Limb (tissue), 2 donors: ENCODE measurements at regions not wholly inside any gene's neighbourhood (a gene's known extent, or its start where the extent isn't known, plus 50 kb on each side); places are given as distances from the start of the nearest gene placed in this dataset.

Experiments used
- DNase-seq, 2 donors: peaks; one replicate each; pipeline ENCODE4 v3.0.0-alpha.2; 2016; ENCODE audit errors: extremely low spot score in 2 of 2

DNA sequence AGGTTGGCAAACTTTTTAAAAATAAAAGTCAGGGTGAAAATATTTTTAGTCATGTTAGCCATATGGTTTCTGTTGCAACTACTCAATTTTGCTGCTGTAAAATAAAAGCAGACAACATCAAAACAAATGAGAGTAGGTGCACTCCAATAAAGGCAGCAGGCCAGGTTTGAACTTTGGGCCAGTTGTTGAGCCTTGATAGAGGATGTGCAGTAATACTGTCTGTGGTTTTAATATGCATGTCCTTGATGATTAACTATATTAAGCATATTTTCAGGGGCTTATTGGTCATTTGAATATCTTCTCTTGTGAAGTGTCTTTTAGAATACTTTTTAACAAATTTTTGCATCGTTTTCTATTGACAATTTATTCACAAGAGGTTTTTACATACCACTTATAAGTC is 1399.9 kb upstream of the B3GALT2 start:
- no peak for DNase-seq

DNA sequence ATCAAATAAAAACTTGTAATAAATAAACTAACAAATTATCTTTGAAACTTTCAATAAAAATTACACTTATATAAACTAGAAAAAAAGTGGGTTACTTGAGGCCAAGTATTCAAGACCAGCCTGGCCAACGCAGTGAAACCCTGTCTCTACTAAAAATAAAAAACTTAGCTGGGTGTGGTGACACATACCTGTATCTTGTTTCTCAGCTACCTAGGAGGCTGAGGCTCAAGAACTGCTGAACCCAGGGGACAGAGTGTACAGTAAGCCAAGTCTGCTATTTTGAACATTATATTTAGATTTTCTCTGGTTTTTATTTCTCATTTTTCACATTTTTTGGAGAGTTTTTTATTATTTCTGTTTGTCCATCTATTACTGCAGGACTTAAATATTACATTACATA is 1397.6 kb upstream of the B3GALT2 start:
- DNase-seq: no peak

DNA sequence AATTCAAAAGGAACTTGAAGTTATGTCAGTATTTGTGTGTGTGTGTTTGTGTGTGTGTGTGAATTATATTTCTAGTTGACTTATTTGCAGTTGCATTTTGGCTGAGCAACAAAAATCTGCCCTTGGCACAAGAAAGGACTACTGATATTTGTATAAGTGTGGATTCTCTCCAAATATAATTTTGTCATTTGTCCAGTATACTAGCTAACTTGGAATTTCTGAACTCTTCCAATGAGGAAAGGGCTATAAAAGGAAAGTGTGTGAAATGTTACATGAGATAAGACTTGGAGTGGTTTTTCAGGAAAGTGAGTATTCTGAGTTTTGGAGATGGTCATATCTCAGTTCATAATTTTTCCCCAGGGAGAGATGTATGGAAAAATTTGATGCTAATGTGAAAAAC is 1384.1 kb upstream of the B3GALT2 start:
- DNase-seq: peak in 1 of 2 donors; percentile 27

DNA sequence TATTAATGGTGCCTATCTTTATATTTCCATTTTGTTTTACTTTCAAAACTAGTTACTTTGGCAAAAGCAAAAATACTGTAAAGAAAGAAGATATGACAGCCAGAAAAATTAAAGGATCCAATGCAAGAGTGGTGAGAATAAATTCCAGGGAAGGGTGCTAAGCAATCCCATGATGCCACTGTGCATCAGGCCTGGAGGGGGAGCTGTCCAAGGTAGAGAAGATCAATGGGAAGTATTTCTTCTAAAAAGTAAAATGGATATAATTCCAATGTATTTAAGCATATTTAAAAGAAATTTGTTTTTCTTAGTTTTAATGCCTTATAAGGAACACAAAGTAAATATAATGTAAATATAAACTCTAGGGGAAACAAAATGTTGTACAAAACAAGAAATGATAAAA is 1382.2 kb upstream of the B3GALT2 start:
- DNase-seq: no peak

DNA sequence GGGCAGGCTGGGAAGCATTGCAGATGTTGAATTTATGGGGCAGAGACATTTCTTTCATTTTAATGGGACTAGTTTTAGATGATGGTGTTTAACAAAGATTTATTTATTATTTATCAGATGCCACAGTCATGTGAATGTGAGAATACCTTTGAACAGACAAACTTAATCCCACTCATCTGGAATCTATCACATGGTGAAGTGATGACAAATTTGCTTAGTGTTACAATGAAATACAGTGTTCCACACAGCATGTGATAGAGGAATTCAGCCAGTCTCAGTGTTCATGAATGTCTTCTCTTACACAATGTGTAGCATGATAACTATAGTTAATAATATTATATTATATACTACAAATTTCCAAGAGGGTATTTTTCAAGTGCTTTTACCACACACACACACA is 1361.7 kb upstream of the B3GALT2 start:
- no peak for DNase-seq

DNA sequence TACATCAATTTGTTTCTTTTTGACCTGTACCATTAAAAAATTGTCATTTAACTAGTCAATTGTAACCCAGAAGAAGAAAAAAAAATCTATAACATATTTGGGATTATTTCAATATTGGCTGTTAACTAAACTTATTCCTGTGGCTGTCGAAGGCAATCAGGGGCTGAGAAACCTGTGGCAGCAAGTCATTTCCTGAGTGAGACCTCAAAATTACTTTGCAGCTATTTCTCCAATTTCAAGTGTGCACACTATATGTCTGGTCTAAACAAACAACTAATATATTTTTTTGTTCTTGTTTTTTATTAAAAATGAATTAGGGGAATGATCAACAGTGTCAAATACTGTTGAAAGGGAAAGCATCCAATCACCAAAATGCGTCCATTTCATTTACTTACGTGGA is 1357.6 kb upstream of the B3GALT2 start:
- no peak for DNase-seq

DNA sequence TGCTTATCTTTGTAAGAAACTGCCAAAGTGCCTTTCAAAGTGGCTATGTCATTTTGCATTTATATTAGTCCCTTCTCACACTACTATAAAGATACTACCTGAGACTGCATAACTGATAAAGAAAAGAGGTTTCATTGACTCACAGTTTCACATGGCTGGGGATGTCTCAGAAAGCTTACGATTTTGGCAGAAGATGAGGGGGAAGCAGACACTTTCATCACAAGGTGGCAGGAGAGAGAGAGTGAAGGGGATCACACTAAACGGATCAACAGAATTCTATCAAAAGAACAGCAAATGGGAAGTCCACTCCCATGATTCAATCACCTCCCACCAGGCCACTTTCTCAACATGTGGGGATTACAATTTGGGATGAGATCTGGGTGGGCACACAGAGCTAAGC is 1352.0 kb upstream of the B3GALT2 start:
- DNase-seq: no peak

DNA sequence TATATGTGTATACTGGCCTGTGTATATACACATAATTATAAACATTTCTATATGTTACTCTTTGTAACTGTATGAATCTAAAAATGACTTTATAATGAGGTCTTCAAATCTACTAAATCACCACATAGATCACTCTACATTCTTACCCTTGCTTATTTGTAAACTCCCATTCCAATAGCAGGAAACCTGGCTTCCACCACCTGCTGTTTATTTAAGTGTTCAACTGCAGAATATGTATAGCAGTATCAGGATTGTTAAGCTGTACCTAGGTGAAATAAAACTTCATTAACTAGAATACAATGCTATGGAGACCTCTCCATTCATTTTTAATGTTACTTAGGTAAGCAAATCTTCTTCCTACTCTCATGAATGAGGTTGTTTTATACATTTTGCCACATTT is 1351.1 kb upstream of the B3GALT2 start:
- DNase-seq: no peak

DNA sequence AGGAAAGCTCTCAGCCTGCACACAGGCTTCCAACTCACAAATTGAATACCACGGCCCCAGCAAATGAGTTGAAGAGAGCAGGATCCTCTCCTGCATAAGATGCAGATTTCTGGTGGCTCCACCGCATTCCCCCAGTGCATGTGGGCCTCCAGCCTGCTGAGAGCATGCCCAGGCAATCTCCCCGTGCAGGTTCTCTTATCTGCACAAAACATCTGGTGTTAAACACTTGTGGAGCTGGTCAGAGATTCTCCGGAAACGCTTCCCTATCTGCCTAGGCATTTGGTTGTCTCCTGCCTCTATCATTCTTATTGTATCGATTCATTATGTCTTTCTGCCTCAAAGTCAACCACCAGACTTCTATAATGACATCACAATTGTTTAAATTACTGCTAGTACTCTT is 1349.0 kb upstream of the B3GALT2 start:
- no peak for DNase-seq

DNA sequence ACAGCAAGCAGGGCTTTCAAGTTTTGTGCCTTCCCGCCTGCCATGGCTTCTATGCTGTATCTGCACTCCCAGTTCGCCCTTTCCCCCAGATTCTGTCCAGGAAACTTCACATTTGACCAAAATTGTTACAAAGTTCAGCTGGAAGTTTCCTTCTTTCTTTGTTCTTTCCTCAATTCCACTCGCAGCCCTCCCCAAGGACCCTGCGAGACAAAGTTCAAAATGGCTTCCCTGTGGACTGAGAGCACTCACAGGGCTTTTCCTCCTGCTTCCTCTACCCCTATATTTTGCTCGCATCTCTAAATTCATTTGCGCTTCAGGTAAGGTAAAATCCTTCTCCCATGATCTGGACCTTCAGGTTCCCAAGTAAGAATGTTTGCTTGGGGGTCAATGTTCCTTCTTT is 1348.4 kb upstream of the B3GALT2 start:
- no peak for DNase-seq

DNA sequence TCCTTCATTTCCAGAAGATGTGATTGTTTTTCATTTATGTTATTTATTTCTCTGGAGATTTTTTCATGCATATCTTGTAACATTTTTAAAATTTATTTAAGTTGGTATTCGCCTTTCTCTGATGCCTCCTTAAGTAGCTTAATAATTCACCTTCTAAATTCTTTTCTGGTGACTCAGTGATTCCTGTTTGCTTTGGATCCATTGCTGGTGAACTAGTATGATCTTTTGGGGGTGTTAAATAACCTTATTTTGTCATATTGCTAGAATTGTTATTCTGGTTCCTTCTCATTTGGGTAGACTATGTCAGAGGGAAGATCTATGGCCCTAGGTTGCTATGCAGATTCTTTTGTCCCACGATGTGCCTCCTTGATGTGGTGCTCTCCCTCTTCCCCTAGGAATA is 1347.2 kb upstream of the B3GALT2 start:
- DNase-seq: no peak

DNA sequence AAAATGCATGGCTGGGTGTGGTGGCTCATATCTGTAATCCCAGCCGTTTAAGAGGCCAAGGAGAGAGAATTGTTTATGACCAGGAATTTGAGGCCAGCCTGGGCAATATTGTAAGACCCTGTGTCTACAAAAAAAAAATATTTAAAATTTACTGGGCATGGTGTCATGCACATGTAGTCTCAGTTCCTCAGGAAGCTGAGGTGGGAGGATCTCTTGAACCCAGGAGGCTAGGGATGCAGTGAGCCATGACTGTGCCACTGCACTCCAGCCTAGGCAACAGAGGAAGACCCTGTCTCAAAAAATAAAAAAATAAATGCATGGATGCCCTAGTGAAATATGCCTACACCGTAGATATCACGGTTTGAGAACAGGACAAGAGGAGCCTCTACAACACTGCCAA is 1331.2 kb upstream of the B3GALT2 start:
- no peak for DNase-seq

DNA sequence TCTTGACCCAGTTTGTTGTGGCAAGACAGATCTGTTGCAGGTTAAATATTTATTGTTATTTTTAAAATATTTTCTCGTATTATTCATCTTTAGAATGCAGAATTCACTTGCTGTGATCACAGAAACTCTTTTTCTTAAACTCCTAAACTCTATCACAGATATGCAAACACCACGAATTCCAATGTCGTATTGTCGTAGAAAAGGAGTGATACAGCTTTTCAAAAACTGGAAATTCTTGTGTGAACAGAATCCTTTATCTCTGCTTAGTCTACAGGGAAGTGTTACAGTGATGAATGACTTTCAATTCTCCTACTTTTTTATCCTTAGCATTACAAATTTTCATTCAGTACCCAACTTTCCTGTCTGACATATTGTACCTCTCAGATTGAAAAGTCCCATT is 1329.5 kb upstream of the B3GALT2 start:
- DNase-seq: no peak

DNA sequence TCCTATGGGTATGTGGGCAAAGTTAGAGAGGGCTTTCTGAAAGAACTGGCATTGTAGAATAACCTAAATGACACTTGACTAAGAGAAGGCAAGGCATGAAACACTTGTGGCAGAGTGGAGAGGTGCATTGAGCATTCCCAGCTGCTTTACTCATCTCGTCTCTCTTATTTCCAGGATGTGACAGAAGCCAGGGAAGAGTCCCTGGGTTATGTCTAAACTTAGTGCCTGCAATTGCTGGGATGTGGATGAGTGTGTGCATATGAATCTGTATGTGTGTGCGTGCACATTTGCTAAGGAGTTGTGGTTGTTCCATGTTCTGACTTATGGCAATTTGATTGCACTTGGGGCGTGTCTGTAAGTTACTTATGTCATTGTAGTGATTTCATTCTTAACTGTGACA is 1326.5 kb upstream of the B3GALT2 start:
- DNase-seq: peak in 1 of 2 donors; percentile 21

DNA sequence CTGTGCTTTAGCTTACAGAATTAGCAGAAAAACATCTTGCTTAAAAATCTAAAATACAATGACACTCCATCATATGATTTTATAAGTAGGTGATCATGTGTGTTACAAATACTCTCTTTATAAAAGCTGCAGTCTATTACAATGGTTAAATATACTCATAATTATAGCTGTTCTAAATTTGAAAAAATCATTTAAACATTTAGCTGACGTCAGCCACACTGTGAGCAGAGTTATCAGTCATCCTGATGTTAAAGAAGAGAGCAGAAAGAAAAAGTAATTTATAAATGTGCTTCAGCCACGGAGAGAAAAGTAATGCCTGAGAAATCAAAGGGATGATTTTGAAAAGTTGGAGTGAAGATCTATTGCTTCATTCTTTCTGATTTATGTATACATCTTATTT is 1325.9 kb upstream of the B3GALT2 start:
- no peak for DNase-seq

DNA sequence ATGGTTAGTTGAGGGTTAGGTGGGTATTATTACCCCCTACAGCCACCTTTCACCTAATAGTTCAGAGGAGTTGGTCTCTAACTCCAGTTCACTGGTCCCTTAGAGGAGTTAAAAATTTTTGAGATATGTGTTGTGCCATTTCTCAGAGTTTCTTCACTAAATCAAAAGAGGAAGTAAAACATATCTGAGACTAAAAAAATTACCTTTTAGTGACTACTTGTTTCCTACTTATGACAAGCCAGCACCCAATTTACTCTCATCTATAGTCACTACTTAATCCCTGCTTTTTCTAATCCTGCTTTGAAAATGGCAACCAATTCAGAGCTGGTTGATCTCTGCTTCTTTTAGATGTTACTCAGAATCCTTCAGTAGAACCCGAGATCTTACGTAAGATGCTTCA is 1316.8 kb upstream of the B3GALT2 start:
- DNase-seq: no peak

DNA sequence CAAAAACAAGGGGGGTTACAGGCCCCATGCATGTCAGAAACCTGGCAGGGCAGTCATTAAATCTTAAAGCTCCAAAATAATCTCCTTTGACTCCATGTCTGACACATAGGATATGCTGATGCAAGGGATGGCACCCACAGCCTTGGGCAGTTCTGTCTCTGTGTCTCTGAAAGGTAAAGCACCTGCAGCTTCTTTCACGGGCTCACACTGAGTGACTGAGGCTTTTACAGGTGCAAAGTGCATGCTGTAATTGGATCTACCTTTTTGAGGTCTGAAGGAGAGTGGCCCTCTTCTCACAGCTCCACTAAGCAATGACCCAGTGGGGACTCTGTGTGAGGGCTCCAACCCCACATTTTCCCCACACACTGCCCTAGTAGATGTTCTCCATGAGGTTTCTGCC is 1309.0 kb upstream of the B3GALT2 start:
- no peak for DNase-seq

DNA sequence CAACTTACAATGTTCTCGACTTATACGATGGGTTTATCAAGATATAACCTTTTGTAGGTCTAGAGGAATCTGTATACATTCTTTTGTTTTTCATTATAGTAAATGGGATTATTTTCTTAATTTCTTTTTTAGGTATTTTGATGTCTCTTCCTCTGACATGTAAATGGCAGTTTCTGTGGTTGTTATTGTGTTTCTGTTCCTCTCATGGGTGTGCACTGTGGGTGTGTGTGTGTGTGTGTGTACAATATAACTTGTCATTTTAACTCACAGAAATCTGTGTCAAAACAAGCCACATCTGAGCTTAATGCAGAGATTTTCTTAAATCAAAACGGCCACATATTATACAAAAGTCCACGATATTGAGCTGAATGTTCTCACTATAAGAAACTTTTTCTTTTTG is 1300.8 kb upstream of the B3GALT2 start:
- DNase-seq: no peak

DNA sequence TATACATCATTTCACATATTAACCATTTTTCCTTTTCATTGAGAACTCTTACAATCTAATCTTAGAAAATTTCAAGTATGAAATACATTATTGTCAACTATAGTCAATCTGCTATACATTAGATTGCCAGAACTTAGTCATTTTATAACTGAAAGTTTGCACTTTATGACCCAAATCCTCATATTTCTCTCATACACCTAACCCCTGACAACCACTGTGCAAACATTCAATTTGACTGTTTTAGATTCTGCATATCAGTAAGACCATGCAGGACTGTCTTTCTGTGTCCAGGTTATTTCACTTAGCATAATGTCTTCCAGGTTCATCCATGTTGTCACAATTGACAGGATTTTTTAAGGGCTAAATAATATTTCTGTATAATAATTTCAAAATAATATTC is 1299.0 kb upstream of the B3GALT2 start:
- no peak for DNase-seq

DNA sequence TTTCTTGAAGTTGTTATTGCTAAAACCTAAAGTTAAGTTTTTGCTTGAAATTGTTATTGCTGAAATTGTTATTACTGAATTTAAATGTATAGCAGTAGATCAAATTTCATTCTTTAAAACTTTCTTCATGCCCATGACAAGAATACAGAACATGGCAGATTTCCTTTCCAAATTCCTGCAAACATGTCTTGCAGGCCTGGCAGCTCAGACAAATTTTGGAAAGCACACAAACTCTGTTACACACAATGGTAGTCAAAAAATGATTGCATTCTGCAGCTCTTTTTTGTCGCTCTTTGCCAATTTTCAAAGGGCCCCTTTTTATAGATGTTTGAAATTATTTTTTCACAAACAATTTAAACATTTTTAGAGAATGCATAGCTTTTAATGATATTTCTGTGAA is 1292.3 kb upstream of the B3GALT2 start:
- no peak for DNase-seq

DNA sequence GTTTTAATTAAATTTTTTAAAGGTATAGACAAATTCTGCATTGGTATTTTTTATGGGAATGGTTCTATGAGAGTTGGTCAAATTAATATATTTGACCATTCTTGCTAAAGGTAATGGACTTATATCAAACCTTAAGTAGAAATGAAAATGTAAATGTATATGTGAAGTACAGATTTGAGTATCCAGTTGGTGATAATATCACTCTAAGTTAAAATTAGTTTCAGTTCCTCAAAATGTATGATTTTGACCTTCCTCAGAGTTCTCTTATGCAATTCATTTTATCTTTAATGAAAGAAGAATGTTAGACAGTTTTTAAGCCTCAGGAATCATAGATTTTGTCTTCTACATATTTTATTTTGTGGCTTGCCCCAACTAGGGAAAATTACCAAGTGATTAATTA is 1291.5 kb upstream of the B3GALT2 start:
- no peak for DNase-seq

DNA sequence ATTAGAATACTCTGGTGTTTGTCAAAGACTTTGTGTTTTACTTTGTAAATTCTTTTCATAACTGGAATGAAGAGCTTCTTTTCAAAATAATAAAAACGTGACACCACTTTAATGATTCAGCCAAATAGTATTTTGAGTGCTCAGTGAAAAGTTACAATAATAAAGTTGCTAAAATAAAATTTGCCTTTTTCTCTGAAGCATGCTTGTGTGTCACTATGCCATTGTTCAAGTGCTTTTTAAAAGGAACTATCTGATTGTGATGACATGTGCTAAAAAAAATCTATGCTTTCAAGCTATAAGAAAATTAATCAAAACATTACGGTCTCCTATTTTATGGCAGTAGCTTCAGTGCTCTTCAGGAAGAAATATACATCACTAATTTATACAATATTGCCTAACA is 1290.5 kb upstream of the B3GALT2 start:
- DNase-seq: peak in 1 of 2 donors; percentile 16

DNA sequence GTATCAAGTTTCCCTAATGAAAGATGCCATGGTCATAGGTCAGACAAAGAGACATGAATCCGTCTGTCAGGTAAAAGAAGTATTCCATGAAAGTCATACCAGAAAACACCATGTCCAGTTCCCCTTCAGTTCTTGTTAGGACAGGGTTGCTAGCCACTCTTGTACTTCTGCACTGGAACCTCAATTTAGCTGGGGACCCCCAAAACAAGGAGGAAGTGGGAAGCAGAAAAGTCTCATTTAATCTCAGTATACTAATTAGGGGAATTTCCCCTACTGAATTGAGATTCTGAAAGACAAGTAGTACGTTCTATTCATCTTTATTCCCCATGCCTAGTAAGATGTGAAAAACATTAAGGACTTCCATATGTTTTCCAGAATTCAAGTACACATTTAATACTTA is 1289.9 kb upstream of the B3GALT2 start:
- no peak for DNase-seq

DNA sequence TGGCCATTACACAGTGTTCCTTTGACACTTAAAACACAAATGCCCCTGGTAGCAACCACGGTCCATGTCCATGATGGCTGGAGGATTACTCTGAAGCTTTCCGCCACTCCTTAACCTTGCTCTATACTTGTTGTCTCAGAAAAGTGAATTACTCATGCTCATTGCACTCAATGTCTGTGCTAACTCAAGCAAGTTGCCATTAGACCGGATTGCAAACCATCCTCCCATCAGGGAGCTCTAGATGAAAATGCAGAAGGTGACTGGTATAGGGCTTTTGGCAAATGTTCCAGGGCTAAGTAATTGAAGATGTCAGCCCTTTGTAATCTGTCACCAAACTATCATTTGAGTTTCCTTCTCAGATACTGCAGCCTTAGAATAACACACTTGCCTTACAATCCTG is 1288.3 kb upstream of the B3GALT2 start:
- no peak for DNase-seq

DNA sequence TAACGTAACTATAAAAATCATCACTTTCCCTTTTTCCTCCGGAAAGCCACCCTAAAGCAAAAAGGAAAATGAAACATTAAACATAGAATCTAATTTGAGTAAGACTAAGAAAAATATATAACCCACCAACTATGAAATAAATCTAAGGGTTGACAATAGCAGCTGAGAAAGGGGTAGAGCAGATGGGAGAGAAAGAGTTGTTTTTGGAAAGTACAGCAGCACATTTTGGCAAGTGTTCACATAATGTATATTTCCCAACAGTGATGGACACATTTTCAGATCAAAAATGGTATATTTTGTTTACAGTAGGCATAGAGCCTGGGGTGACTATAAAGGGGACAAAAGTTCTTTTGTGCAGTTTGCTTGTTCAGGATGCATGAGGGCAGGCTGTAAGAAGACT is 1287.4 kb upstream of the B3GALT2 start:
- no peak for DNase-seq
